ENCODE measurements at regions not wholly inside any gene's neighbourhood (a gene's known extent, or its start where the extent isn't known, plus 50 kb on each side); places are given as distances from the start of the nearest gene placed in this dataset.
"Not testable (repeated sequence)": the region's sequence is repeated elsewhere in the genome, so short reads cannot be mapped to it uniquely, and the experiment has no call there.

DNA sequence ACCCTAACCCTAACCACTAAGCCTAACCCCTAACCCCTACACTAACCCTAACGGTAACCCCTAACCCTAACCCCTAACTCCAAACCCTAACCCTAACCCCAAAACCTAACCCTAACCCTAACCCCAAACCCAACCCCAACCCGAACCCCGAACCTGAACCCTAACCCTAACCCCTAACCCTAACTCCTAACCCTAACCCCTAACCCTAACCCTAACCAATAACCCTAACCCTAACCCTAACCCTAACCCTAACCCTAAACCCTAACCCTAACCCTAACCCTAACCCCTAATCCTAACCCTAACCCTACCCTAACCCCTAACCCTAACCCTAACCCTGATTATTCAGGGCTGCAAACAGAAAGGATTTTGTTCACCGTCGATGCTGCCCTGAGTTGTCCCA is 144.6 kb upstream of the DUSP22 start:
- not testable (repeated sequence) for DNase-seq

DNA sequence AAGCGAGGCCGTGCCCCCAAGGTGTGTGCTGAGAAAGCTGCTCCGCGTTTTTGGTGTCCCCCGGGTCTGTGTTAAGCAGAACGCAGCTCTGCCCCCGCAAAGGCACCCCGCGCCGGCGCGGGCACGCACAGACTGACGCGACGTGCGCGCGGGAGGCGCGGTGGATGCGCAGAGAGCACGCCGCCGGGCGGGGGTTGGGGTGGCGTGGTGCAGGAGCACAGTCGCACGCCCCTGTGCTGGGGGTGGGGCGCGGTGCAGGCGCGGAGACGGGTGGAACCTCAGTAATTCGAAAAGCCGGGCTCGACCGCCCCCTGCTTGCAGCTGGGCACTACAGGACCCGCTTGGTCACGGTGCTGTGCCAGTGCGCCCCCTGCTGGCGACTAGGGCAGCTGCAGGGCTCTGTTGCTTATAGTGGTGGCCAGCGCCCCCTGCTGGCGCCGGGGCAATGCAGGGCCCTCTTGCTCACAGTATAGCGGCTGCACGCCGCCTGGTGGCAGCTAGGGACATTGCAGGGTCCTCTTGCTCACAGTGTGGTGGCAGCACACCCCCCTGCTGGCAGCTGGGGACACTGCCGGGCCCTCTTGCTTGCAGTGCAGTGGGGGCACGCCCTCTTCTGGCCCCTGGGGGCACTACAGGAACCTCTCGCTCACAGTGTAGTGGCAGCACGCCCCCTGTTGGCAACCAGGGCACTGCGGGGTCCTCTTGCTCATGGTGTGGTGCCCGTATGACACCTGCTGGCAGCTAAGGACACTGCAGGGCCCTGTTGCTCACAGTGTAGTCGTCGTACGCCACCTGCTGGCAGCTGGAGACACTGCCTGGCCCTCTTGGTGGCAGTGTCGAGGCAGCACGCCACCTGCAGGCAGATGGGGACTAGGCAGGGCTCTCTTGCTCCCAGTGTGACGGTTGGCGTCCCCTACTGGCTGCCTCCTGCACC is 144.0 kb upstream of the DUSP22 start:
- peak; percentile 55 for DNase-seq

DNA sequence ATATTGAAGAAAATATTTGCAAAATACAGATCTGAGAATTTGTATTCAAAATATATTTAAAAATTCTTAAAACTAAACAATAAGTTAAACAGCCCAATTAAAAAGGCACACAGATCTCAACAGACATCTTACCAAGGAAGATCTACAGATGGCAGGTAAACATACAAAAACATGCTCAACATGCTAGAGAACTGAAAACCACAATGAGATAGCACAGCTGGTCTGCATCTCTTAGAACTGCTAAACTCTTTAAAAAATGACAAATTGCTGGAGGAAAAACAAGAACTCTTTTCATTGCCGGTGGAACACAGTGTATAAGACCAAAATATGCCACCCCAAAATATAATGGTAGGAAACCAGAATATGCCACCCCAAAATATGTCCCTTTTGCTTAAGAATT is 142.1 kb upstream of the DUSP22 start:
- DNase-seq, result not testable (repeated sequence)

DNA sequence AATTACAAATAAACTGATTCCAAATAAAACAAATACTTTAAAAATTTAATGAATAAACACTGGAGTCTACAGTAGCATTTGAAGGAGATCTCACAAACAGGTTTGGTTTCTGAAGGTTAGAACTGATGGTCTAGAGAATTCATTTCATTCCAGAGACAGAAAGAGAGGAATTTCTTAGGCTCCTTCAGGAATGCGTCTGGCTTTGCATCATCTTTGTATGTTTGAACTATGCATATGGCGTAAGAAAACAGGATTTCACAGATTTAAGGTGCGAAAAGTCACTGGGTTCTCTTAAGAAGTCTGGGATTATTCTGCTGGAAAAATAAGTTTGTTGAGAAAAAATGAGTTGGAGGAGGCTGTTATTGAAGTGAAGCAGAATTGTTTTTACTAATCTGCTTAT is 139.9 kb upstream of the DUSP22 start:
- not testable (repeated sequence) for DNase-seq

DNA sequence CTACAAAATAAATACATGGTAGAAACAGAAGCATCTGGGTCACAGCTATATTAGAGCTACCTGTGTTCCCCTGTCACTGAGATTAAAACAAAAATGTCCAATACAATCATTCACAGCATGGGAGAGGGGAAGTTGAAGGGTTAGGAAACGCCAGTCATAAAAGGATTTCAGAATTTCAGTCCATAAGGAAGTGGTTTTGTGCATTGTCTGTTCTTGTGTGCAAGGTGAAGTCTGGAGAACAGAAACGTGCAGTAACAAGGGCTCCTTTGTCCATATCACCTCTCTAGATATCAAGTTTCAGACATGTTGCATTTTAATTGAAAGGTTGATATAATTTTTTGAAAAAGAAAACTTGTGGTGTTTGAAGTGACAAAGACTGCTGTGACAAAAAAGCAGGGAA is 139.3 kb upstream of the DUSP22 start:
- not testable (repeated sequence) for DNase-seq

DNA sequence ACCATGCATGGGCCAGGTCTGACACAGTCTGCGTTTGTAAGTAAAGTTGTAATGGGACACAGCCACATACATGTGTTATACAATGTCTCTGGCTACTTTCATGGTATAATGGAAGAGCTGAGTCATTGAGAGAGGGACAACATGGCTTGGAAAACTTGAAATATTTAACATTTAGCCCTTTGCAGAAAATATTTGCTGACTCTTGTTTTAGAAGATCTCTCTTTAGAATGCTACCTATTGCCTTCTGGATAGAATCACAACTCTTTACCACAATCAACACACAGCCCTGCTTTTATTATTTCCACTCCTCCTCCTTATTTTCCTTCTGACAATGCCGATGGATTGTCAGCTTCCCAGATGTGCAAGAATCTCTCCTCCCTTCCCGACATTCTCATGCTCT is 138.4 kb upstream of the DUSP22 start:
- DNase-seq, result not testable (repeated sequence)

DNA sequence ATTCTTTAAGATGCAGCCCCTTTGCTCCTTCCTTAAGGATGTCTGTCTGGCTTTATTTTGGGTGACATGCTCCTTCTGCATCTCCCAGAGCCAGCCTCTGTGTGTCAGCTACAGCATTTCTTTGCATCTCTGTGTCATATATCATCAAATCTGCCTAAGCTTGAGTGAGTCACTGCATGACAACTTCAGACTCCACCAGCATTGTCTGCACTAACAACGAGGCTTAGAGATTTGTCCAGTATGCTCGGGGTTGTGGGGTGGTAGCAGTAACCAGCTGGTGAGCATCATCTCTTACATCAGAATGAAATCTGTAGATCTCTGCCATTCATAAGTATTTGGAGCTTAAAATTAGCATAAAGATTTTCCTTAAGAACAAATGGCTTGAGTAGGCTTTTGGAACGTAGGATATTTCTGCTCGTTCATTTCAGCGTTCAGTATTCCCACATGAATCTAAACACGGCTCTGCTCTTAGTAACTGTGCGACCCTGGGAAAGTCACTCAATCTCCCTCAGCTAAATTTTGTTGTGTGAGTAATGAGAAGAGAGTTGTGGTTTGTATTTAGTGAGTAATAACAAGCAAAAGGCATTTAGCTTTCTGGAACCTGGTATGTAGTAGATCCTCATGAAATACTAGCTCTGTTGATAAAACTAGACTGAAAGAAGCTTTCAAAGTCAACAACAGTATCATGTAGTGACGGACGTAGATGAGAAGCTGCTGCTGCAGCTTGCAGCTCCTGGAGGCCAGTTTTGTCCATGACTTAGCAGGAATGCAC is 137.8 kb upstream of the DUSP22 start:
- DNase-seq, result not testable (repeated sequence)

DNA sequence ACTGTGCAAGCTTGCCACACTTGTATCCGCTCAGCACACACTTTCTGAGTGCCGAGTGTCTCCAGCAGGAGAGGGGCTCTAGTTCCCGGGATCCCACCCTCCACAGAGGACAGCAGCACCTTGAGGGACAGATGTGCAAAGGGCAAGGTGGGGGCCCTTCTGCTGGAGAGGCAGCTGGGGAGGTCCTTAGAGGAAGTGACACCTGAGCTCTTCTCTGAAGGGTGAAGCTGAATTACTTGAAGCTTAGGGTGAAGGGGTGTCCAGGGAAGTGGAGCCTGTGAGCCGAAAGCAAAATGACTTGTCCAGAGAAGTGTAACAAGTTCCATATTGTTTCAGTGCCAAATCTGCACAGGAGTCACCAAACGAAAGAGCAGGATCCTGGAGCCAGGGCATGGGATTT is 136.3 kb upstream of the DUSP22 start:
- no peak for DNase-seq

DNA sequence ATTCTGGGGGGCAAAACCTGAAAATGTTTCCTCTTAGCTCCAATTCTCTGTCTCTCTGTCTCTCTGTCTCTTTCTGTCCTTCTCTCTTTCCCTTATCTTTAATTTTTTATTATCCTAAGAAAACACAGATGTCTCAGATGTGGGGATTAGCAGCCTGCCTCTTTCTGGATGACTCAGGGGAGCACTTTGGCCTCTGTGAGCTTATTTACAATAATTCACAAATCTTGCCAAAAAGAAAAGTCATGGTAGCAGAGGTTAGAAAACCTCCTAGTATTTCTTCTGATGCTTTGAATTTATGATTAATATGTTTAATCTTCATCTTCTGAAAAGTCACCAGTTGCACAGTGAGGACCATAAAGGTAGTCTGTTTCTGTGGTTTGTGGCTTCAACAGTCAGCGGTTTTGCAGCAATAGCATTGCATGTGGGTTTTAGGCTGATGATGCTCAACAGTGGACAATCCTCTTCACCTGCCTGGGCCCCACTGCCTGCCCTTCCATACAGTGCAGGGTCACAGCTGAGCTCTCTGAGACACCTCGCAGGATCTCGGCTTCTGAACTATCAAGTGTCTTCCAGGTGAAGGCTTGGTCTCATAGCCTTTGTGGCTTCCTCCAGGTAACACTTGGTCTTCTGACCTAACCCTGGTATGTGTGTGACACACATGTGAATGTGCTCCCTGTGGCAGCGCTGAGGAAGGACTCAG is 135.7 kb upstream of the DUSP22 start:
- not testable (repeated sequence) for DNase-seq

DNA sequence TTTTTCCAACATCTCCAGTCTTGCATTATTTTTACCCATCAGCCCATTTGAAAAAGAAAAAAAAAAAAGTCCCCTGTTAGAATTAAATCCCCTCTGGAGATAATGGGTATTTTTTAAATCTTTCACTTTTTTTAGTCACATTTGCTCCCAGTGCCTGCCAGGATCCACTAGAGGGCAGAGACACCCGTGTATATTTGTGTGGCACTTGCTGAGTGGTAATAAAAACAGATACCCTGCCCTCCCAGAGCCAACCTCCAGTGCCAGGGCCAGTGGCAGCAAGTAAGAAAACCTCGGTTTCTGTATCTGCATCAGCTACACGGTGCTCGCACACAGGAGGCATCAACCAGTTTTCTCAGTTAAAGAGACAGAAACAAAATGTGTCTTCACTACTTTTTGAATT is 135.1 kb upstream of the DUSP22 start:
- not testable (repeated sequence) for DNase-seq

DNA sequence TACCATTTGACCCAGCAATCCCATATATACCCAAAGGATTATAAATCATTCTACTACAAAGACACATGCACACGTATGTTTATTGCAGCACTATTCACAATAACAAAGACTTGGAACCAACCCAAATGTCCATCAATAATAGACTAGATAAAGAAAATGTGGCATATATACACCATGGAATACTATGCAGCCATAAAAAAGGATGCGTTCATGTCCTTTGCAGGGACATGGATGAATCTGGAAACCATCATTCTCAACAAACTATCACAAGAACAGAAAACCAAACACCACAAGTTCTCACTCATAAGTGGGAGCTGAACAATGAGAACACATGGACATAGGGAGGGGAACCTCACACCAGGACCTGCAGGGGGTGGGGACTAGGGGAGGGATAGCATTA is 130.6 kb upstream of the DUSP22 start:
- not testable (repeated sequence) for DNase-seq

DNA sequence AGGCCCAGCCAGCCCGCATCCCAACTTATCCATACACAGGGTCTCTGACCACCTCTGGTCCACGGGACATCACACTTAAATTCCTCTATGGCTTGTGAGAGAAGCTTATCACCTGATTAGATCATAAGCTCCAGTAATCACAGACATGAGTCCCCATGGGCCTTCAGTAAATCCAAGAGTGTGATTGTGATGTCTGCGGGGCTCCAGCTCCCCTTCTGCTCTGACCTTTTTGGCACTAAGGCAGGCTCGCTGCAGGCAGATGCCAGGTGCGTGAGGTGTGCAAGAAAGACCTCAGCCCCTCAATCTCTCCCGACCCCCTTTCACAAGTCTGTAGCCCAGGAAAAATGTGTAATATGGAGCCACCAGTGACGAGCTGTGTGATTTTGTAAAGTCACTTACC is 127.6 kb upstream of the DUSP22 start:
- no peak for DNase-seq

GRCh38 chr6:165263-165662 is 127.0 kb upstream of the DUSP22 start:
- no peak for DNase-seq

DNA sequence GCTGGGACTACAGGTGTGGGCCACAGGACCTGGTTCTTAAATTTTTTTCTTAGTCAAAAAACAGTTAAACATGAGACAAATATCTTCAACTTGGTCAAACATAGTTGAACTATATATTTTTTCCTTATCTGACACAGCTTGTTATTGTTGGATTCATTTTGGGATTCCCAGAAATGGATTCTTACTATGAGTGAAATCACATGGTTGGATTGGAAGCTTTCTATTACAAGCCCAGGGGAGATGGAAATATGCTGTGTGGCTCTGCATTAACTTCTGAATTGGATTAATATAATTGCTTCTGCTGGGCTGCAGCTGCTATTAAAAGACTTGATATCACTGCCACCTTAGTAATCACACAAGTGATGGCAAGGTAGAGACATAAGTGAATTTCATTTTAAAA is 126.4 kb upstream of the DUSP22 start:
- no peak for DNase-seq

GRCh38 chr6:168865-169455 is 123.3 kb upstream of the DUSP22 start:
- peak; percentile 62 for DNase-seq

DNA sequence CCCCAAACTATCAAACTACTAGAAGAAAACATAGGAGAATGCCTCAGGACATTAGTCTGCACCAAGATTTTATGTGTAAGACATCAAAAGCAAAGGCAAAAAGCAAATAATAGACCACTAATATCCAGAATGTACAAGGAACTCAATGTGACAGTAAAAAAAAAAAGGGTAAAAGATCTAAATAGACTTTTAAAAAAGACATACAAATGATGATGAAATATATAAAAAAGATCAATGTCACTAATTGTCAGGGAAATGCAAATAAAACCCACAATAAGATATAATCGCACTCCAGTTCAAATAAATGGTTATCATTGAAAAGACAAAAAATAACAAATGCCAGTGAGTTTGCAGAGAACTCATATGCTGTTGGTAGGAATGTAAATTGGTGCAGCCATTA is 118.3 kb upstream of the DUSP22 start:
- DNase-seq, result no peak

DNA sequence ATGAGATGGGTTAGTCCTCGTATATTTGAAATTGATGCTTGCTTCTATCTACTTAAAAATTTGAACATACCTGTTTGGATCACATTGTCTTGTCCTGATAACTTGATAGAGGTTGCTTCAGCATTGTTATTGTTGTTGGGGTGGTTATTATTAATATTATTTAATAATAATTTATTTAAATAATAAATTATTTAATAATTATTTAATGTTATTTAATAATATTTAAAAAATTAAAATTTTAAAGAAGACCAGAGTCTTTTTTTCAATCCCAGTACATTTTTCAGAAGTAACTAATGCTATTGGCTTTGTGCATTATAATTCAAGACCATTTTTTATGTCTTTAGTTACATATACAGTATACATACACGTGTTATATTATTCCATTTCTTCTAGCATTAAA is 116.6 kb upstream of the DUSP22 start:
- no peak for DNase-seq

DNA sequence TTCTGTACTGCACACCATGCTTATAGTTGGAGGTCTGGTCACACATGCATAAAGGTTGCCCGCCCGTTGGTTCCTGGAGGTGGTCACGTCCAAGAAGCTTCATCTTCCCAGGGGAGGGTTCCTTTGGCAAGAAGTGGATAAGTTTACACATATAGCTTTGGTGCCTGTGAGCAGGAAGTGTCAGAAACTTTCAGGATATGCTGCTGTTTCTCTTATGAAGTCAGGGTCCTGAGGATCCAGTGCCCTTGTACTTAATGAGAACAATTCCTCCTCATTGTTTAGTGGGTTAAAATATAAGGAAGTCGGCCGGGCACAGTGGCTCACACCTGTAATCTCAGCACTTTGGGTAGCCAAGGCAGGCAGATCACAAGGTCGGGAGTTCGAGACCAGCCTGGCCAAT is 115.5 kb upstream of the DUSP22 start:
- DNase-seq, result no peak

DNA sequence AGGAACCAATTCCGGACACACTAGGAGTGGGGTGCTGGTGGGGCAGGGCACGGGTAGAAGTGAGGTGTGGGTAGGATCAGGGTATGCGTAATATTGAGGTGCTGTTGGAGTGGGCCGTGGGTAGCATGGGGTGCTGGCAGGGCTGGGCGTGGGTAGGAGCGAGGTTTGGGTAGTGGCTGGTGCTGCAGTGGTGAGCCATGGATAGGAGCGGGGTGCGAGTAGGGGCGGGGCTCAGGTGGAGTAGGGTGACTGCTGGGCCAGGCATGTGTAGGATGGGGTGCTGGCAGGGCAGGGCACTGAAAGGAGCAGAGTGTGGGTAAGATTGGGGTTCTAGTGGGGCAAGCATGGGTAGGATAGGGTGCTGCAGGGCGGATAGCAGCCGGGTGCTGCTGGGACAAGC is 114.2 kb upstream of the DUSP22 start:
- no peak for DNase-seq

DNA sequence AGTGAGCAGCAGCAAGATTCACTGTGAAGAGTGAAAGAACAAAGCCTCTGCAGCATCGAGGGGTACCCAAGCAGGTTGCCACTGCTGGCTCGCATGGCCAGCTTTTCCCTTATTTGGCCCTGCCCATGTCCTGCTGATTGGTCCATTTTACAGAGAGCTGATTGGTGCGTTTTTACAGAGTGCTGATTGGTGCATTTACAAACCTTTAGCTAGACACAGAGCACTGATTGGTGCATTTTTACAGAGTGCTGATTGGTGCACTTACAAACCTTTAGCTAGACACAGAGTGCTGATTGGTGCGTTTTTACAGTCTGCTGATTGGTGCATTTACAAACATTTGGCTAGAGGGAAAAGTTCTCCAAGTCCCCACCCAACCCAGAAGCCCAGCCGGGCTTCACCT is 113.4 kb upstream of the DUSP22 start:
- not testable (repeated sequence) for DNase-seq

DNA sequence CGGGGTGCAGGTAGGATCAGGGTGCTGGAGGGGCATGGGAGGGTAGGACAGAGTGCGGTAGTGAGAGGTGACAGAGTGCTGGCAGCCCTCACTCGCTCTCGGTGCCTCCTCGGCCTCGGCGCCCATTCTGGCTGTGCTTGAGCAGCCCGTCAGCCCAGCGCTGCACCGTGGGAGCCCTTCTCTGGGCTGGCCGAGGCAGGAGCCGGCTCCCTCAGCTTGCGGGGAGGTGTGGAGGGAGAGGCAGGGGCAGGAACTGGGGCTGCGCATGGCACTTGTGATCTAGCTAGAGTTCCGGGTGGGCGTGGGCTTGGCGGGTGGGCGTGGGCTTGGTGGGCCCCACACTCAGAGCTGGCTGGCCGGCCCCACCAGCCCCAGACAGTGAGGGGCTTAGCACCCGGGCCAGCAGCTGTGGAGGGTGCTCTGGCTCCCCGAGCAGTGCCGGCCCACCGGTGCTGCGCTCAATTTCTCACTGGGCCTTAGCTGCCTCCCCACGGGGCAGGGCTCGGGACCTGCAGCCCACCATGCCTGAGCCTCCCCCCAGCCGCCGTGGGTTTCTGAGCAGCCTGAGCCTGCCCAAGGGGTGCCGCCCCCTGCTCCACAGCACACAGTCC is 112.8 kb upstream of the DUSP22 start:
- DNase-seq, result no peak

DNA sequence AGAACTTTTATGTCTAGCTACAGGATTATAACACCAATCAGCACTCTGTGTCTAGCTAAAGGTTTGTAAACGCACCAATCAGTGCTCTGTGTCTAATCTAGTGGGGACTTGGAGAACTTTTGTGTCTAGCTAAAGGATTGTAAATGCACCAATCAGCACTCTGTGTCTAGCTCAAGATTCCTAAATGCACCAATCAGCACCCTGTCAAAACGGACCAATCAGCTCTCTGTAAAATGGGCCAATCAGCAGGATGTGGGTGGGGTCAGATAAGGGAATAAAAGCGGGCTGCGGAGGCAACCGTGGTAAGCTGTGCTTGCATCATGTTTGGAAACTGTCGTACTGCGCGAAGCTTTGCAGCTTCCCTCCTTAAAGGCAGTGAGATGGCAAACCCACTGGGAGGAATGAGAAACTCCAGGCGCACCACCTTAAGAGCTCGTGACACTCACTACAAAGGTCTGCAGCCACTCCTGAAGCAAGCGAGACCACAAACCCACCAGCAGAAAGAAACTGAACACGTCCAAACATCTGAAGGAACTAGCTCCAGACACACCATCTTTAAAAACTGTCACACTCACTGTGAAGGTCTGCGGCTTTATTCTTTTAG is 112.1 kb upstream of the DUSP22 start:
- DNase-seq, result not testable (repeated sequence)
